ENCODE measurements at regions not wholly inside any gene's neighbourhood (a gene's known extent, or its start where the extent isn't known, plus 50 kb on each side); places are given as distances from the start of the nearest gene placed in this dataset.

GRCh38 chr5:114018186-114018585 lies 343.7 kb upstream of the KCNN2 start:
- TF ChIP-seq CTCF (IDR thresholded peaks at IDR 0.05) (no peak), EZH2 (IDR thresholded peaks at IDR 0.05; ENCODE audit: borderline replicate concordance, insufficient read depth, low read depth, low read length, poor library complexity, severe bottlenecking) (no peak)

Data from B cell (primary cell).